Breast epithelium (tissue), 4 donors: ENCODE measurements at regions not wholly inside any gene's neighbourhood (a gene's known extent, or its start where the extent isn't known, plus 50 kb on each side); places are given as distances from the start of the nearest gene placed in this dataset.

ENCODE experiments used
- DNase-seq, 2 donors: peaks; one replicate each; pipeline ENCODE4 v3.0.0-alpha.2; 2019; ENCODE audit warnings: low spot score in 2 of 2
- H3K27ac ChIP-seq, 2 donors: fragments of 200-600 bp; sonication (generic) in 1 of 2; one replicate each; pipeline ENCODE4 v1.5.1; 2016 to 2019; ENCODE audit warnings: mild to moderate bottlenecking in 1 of 2
- H3K27me3 ChIP-seq, 2 donors: fragments of 200-600 bp; sonication (generic) in 1 of 2; one replicate each; pipeline versions ENCODE4 v1.5.1 to v1.6.0; 2017 to 2019; ENCODE audit warnings: control low read depth in 1 of 2, mild to moderate bottlenecking in 1 of 2
- H3K36me3 ChIP-seq: fragments of 200-600 bp; one replicate; pipeline ENCODE4 v1.5.1; 2019
- H3K4me1 ChIP-seq, 2 donors: fragments of 200-600 bp; sonication (generic); one replicate each; pipeline ENCODE4 v1.5.1; 2016 to 2019; ENCODE audit warnings: control low read depth in 1 of 2
- H3K4me3 ChIP-seq, 3 donors: fragments of 200-600 bp; sonication (generic); 1 replicate in 2 of 3; 2 replicates in 1 of 3; pipeline ENCODE4 v1.5.1; 2016 to 2019; ENCODE audit warnings: mild to moderate bottlenecking in 3 of 3, moderate library complexity in 2 of 3
- H3K9me3 ChIP-seq, 2 donors: fragments of 200-600 bp; sonication (generic) in 1 of 2; one replicate each; pipeline ENCODE4 v1.5.1; 2016 to 2019; ENCODE audit warnings: control low read depth in 1 of 2
- POLR2A ChIP-seq: fragments of 450-650 bp; IDR thresholded peaks from one replicate; pipeline ENCODE4 v1.6.1; 2016; ENCODE audit warnings: antibody characterized with exemption, mild to moderate bottlenecking, moderate library complexity
- POLR2AphosphoS5 ChIP-seq, 3 donors: sonication (generic); formaldehyde crosslinking; IDR thresholded peaks; one replicate each; pipeline ENCODE4 v1.6.1; 2017; ENCODE audit warnings: antibody characterized with exemption in 3 of 3
- intact Hi-C: fragments of 100-400 bp; cut with DNase I; formaldehyde crosslinking; loops from one replicate; pipeline ENCODE4 v1.15.1; 2023; ENCODE audit warnings: low total_unique reads
- TF ChIP-seq, protein P1 (sequence below), 3 donors: fragments of 450-650 bp; IDR thresholded peaks; one replicate each; pipeline ENCODE4 v1.5.1; 2016 to 2017; ENCODE audit warnings: antibody characterized with exemption in 3 of 3, mild to moderate bottlenecking in 3 of 3, moderate library complexity in 3 of 3

DNA sequence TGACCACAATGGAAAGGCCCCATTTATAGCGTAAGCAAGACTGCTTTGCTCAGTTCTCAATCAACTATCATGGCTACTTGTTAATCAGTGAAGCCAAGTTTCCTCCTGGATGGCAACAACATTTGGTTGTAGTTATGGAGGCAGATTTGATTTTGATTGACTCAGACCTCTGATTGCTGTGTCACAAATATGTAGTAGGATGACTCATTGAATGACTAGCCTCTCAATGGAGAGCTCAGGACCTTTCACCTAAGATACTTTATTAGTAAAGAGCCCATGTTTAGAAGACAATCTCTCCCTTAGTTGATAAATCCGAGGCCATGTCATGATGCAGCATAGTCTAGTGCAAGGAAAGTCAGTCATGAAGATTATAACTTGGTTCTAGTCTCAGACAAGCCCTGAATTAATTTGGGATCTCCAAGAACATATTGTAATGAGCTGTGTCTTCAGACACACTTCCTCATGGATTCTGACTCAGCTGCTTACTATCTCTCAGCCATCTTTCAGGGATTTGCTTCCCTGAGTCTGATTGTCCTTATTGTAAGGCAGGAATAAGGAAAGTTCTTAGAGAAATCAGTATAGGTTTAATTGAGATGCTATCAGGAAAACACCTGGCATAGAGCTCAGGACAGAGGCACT is 397.4 kb upstream of the TMCO5A start:
- Histone ChIP-seq H3K4me3 (no peak overlapping the region), H3K4me1 (no peaks in the 10 kb centered on the region), H3K9me3 (no peaks in the 10 kb centered on the region), H3K27ac (no peak overlapping the region), H3K27me3 (no peaks in the 10 kb centered on the region), H3K36me3 (no peaks in the 10 kb centered on the region)
- intact Hi-C loops: no loop called here
- TF ChIP-seq POLR2AphosphoS5 (IDR thresholded peaks at IDR 0.05): no peak
- no peak for TF ChIP-seq POLR2A
- TF ChIP-seq, protein P1, sequence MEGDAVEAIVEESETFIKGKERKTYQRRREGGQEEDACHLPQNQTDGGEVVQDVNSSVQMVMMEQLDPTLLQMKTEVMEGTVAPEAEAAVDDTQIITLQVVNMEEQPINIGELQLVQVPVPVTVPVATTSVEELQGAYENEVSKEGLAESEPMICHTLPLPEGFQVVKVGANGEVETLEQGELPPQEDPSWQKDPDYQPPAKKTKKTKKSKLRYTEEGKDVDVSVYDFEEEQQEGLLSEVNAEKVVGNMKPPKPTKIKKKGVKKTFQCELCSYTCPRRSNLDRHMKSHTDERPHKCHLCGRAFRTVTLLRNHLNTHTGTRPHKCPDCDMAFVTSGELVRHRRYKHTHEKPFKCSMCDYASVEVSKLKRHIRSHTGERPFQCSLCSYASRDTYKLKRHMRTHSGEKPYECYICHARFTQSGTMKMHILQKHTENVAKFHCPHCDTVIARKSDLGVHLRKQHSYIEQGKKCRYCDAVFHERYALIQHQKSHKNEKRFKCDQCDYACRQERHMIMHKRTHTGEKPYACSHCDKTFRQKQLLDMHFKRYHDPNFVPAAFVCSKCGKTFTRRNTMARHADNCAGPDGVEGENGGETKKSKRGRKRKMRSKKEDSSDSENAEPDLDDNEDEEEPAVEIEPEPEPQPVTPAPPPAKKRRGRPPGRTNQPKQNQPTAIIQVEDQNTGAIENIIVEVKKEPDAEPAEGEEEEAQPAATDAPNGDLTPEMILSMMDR (IDR thresholded peaks at IDR 0.05): no peak
- DNase-seq: no peak

GRCh38 chr15:37537802-37538201 is 396.6 kb upstream of the TMCO5A start:
- DNase-seq: no peak
- Histone ChIP-seq H3K27me3 (no peaks in the 10 kb centered on the region), H3K9me3 (no peaks in the 10 kb centered on the region), H3K4me1 (no peaks in the 10 kb centered on the region), H3K4me3 (no peak overlapping the region), H3K27ac (no peak overlapping the region), H3K36me3 (no peaks in the 10 kb centered on the region)
- intact Hi-C loops: no loop called here
- TF ChIP-seq POLR2A (no peak), POLR2AphosphoS5 (IDR thresholded peaks at IDR 0.05) (no peak)
- TF ChIP-seq, protein P1 (IDR thresholded peaks at IDR 0.05): no peak

DNA sequence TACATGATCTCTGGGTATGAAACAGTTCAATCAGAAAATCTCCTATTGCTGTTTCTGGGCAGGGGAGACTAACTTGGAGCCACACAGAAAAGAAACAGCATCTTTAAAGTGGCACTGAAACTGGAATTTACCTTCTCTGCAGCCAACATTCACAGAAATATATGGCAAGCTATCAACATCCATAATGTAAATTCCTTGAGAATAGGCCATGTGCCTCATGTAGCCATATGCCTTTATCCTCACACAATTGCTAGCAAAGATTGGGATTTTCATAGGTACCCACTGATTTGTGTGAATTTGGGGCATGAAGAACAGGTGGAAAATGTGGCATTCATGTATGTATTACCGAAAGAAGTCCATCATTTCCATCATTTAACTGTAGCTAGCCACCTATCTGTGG is 386.3 kb upstream of the TMCO5A start:
- Histone ChIP-seq H3K9me3 (peaks cover 0 to 13% of the 10 kb centered on the region in 2 donors), H3K4me3 (no peak overlapping the region), H3K27me3 (no peaks in the 10 kb centered on the region), H3K36me3 (no peaks in the 10 kb centered on the region), H3K4me1 (no peaks in the 10 kb centered on the region), H3K27ac (no peak overlapping the region)
- DNase-seq: no peak
- intact Hi-C loops: no loop called here
- TF ChIP-seq POLR2AphosphoS5 (IDR thresholded peaks at IDR 0.05): no peak
- TF ChIP-seq POLR2A: no peak
- TF ChIP-seq, protein P1 (IDR thresholded peaks at IDR 0.05): no peak

- Histone ChIP-seq H3K27me3 (no peaks in the 10 kb centered on the region), H3K36me3 (no peaks in the 10 kb centered on the region), H3K4me1 (no peaks in the 10 kb centered on the region), H3K27ac (no peak overlapping the region), H3K9me3 (peaks cover 0 to 9% of the 10 kb centered on the region in 2 donors), H3K4me3 (no peak overlapping the region)
- intact Hi-C loops: no loop called here
- DNase-seq: no peak
- TF ChIP-seq, protein P1 (IDR thresholded peaks at IDR 0.05): no peak
- no peak for TF ChIP-seq POLR2A
- TF ChIP-seq POLR2AphosphoS5 (IDR thresholded peaks at IDR 0.05): no peak
These were observed 383.9 kb upstream of the TMCO5A start for GRCh38 chr15:37550360-37551024.

DNA sequence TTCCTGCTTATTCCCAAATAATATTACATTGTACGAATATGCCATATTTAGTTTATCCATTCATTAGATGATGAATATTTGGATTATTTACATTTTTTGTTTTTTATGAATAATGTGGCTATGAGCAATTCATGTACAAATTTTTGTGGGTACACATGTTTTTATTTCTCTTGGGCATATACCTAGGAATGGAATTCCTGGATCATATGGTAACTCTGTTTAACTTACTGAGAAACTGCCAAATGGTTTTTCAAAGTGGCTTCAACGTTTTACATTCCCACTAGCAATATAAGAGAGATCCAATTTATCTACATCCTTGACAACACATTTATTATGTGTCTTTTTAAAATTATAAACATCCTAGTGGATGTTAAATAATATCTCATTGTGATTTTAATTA is 362.0 kb upstream of the TMCO5A start:
- Histone ChIP-seq H3K36me3 (no peaks in the 10 kb centered on the region), H3K4me1 (no peaks in the 10 kb centered on the region), H3K9me3 (no peaks in the 10 kb centered on the region), H3K27ac (no peak overlapping the region), H3K4me3 (no peak overlapping the region), H3K27me3 (no peaks in the 10 kb centered on the region)
- TF ChIP-seq POLR2A: no peak
- intact Hi-C loops: no loop called here
- no peak for DNase-seq
